ENCODE measurements at regions not wholly inside any gene's neighbourhood (a gene's known extent, or its start where the extent isn't known, plus 50 kb on each side); places are given as distances from the start of the nearest gene placed in this dataset.

DNA sequence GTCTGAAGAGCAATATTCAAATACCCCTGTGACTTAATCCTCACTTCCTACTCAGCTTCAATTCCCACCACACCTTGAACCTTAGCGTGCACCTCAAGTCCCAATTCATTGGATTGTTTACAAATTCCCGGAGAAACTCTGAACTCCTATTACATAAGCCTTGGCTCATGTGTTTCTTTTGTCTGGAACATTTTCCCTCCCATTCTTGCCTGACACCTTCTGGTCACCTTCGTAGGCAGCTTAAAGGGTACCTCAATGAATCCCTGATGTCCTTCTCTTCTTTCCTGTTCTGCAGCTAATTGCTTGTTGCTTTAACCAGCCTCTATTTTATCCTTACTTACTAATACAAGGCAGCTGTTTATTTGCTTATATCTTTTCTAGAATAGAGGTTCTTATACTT lies 85.0 kb upstream of the SEL1L start (continued):
- TF ChIP-seq, protein P1, sequence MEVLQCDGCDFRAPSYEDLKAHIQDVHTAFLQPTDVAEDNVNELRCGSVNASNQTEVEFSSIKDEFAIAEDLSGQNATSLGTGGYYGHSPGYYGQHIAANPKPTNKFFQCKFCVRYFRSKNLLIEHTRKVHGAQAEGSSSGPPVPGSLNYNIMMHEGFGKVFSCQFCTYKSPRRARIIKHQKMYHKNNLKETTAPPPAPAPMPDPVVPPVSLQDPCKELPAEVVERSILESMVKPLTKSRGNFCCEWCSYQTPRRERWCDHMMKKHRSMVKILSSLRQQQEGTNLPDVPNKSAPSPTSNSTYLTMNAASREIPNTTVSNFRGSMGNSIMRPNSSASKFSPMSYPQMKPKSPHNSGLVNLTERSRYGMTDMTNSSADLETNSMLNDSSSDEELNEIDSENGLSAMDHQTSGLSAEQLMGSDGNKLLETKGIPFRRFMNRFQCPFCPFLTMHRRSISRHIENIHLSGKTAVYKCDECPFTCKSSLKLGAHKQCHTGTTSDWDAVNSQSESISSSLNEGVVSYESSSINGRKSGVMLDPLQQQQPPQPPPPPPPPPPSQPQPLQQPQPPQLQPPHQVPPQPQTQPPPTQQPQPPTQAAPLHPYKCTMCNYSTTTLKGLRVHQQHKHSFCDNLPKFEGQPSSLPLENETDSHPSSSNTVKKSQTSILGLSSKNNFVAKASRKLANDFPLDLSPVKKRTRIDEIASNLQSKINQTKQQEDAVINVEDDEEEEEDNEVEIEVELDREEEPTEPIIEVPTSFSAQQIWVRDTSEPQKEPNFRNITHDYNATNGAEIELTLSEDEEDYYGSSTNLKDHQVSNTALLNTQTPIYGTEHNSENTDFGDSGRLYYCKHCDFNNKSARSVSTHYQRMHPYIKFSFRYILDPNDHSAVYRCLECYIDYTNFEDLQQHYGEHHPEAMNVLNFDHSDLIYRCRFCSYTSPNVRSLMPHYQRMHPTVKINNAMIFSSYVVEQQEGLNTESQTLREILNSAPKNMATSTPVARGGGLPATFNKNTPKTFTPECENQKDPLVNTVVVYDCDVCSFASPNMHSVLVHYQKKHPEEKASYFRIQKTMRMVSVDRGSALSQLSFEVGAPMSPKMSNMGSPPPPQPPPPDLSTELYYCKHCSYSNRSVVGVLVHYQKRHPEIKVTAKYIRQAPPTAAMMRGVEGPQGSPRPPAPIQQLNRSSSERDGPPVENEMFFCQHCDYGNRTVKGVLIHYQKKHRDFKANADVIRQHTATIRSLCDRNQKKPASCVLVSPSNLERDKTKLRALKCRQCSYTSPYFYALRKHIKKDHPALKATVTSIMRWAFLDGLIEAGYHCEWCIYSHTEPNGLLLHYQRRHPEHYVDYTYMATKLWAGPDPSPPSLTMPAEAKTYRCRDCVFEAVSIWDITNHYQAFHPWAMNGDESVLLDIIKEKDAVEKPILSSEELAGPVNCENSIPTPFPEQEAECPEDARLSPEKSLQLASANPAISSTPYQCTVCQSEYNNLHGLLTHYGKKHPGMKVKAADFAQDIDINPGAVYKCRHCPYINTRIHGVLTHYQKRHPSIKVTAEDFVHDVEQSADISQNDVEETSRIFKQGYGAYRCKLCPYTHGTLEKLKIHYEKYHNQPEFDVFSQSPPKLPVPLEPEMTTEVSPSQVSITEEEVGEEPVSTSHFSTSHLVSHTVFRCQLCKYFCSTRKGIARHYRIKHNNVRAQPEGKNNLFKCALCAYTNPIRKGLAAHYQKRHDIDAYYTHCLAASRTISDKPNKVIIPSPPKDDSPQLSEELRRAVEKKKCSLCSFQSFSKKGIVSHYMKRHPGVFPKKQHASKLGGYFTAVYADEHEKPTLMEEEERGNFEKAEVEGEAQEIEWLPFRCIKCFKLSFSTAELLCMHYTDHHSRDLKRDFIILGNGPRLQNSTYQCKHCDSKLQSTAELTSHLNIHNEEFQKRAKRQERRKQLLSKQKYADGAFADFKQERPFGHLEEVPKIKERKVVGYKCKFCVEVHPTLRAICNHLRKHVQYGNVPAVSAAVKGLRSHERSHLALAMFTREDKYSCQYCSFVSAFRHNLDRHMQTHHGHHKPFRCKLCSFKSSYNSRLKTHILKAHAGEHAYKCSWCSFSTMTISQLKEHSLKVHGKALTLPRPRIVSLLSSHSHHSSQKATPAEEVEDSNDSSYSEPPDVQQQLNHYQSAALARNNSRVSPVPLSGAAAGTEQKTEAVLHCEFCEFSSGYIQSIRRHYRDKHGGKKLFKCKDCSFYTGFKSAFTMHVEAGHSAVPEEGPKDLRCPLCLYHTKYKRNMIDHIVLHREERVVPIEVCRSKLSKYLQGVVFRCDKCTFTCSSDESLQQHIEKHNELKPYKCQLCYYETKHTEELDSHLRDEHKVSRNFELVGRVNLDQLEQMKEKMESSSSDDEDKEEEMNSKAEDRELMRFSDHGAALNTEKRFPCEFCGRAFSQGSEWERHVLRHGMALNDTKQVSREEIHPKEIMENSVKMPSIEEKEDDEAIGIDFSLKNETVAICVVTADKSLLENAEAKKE (CRISPR knock-in tag; IDR thresholded peaks at IDR 0.05), result no peak
- TF ChIP-seq CTCF (conservative IDR thresholded peaks at IDR 0.05; ENCODE audit: low read depth in 2 of 2) (no peak), ZNF114 (CRISPR knock-in tag; IDR thresholded peaks at IDR 0.05) (no peak)

DNA sequence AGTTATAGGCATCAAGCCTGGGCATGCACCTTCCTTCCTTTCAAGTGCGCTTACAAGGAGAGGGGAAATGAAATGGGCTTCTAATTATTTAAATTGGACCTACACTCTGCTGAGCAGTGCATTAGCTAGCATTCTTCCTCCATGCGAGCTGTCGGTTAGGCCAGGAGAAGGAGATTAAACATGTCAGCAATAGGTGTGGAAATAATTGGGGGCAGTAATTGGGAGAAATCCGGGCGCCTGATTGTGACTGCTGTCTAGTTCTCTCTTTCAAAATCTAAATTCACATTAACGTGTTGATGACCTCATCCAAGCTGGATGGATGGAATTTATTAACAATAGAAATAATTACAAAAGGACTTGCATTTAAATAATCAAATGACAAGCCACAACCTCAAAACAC lies 86.2 kb upstream of the SEL1L start:
- H3K4me3 ChIP-seq, result no peak overlapping the region
- H3F3A ChIP-seq (replicated peaks; ENCODE audit: low read depth), result no peaks in the 10 kb centered on the region
- H3K4me3 Mint-ChIP-seq, result no peak overlapping the region
- H3K4me1 ChIP-seq (ENCODE audit: insufficient read depth), result peaks cover 4% of the 10 kb centered on the region; the same call in 1 of the 2 replicates
- H3K36me3 Mint-ChIP-seq (ENCODE audit: low read depth), result no peaks in the 10 kb centered on the region; the same call in 2 of the 3 replicates
- no peaks in the 10 kb centered on the region for H3K27me3 Mint-ChIP-seq (ENCODE audit: insufficient read depth, low read depth, poor library complexity)
- H3K9me2 ChIP-seq (ENCODE audit: insufficient read depth), result 0 out of 2 replicates have a peak, but pooled peaks cover 3% of the 10 kb centered on the region
- H3K4me1 Mint-ChIP-seq, result no peaks in the 10 kb centered on the region; the same call in 2 of the 3 replicates
- H3K79me2 ChIP-seq (replicated peaks; ENCODE audit: insufficient read depth), result no peaks in the 10 kb centered on the region
- no peaks in the 10 kb centered on the region for H3K36me3 ChIP-seq (ENCODE audit: insufficient read depth)
- H3K27ac Mint-ChIP-seq, result no peak overlapping the region
- H3K4me2 ChIP-seq, result no peak overlapping the region
- no peaks in the 10 kb centered on the region for H3K27me3 ChIP-seq (ENCODE audit: insufficient read depth)
- H4K20me1 ChIP-seq (replicated peaks; ENCODE audit: insufficient read depth), result no peaks in the 10 kb centered on the region
- no peak for ATAC-seq
- no peak for DNase-seq (ENCODE audit: low spot score)
- H2AFZ ChIP-seq, result no peak overlapping the region
- H3K27ac ChIP-seq (ENCODE audit: low read depth), result no peak overlapping the region
- peaks cover 4% of the 10 kb centered on the region; the same call in 1 of the 3 replicates for H3K9me3 Mint-ChIP-seq
- TF ChIP-seq EZH2phosphoT487 (IDR thresholded peaks at IDR 0.05; ENCODE audit: unreplicated experiment), result no peak
- TF ChIP-seq NANOG (IDR thresholded peaks at IDR 0.05; ENCODE audit: borderline replicate concordance), result no peak
- no peak for TF ChIP-seq ZNF331 (CRISPR knock-in tag; IDR thresholded peaks at IDR 0.05; ENCODE audit: low read depth)
- no peak for TF ChIP-seq POLR2AphosphoS5 (IDR thresholded peaks at IDR 0.05; ENCODE audit: low read depth)
- TF ChIP-seq, protein P1 (CRISPR knock-in tag; IDR thresholded peaks at IDR 0.05), result no peak

All from GM23338 (cell line).